ENCODE measurements at regions not wholly inside any gene's neighbourhood (a gene's known extent, or its start where the extent isn't known, plus 50 kb on each side); places are given as distances from the start of the nearest gene placed in this dataset.

GRCh38 chr13:66195238-66195637 lies 1034.9 kb downstream of the PCDH9 start (continued):
- no peak for TF ChIP-seq REST (IDR thresholded peaks at IDR 0.05; ENCODE audit: low read depth)
- no peak for TF ChIP-seq SIN3A (IDR thresholded peaks at IDR 0.05; ENCODE audit: low read depth)
- no peak for TF ChIP-seq EZH2 (IDR thresholded peaks at IDR 0.05)
- no peak for TF ChIP-seq CTCF (IDR thresholded peaks at IDR 0.05 in 2 of 3, conservative IDR thresholded peaks at IDR 0.05 in 1 of 3; ENCODE audit: borderline replicate concordance in 1 of 3, insufficient read depth in 1 of 3, low read depth in 2 of 3, low read length in 2 of 3)

GRCh38 chr13:66189986-66190385 lies 1040.2 kb downstream of the PCDH9 start:
- ChIA-PET RAD21 (ENCODE audit: low non-redundant PET in 1 of 2, low total read pairs in 2 of 2, uncharacterized antibody in 2 of 2, unreplicated experiment in 2 of 2) (no interaction called here), POLR2A (no interaction called here), CTCF (no interaction called here)
- no peaks in the 10 kb centered on the region for H3K36me3 ChIP-seq (ENCODE audit: control insufficient read depth in 1 of 2, insufficient read depth in 2 of 2, low read length in 2 of 2)
- no peaks in the 10 kb centered on the region for H3K79me2 ChIP-seq (ENCODE audit: insufficient read depth, low read length)
- H3K27me3 ChIP-seq (ENCODE audit: insufficient read depth, low read length) = no peaks in the 10 kb centered on the region
- no peak overlapping the region for H2AFZ ChIP-seq (ENCODE audit: low read depth, low read length, poor library complexity, severe bottlenecking)
- no peaks in the 10 kb centered on the region for H3K9me2 ChIP-seq (ENCODE audit: insufficient read depth)
- H3K9ac ChIP-seq (ENCODE audit: low read length) = no peak overlapping the region
- H3K4me1 ChIP-seq (ENCODE audit: control insufficient read depth in 1 of 2, insufficient read depth in 2 of 2, low read length in 2 of 2) = no peaks in the 10 kb centered on the region
- H3K4me3 ChIP-seq (replicated peaks in 1 of 2; ENCODE audit: low read depth in 1 of 2, low read length in 2 of 2) = no peak overlapping the region
- BruUV-seq (replicated peaks) = no TSS peak
- H4K20me1 ChIP-seq (ENCODE audit: insufficient read depth) = no peaks in the 10 kb centered on the region
- H3K4me2 ChIP-seq (ENCODE audit: low read length) = no peak overlapping the region
- no peak overlapping the region for H3K27ac ChIP-seq (ENCODE audit: low read depth, low read length)
- no peak for ATAC-seq
- intact Hi-C loops (cut with micrococcal nuclease) = no loop called here
- H3K9me3 ChIP-seq (ENCODE audit: control insufficient read depth in 1 of 2, insufficient read depth in 1 of 2, low read depth in 1 of 2, low read length in 2 of 2) = no peaks in the 10 kb centered on the region
- no peak for DNase-seq (ENCODE audit: low read depth, low spot score)
- no peak for TF ChIP-seq SP1 (IDR thresholded peaks at IDR 0.05; ENCODE audit: low read depth)
- no peak for TF ChIP-seq POLR2A (IDR thresholded peaks at IDR 0.05; ENCODE audit: borderline replicate concordance, extremely low read depth, insufficient read depth, insufficient read length)
- no peak for TF ChIP-seq MAX (IDR thresholded peaks at IDR 0.05)
- no peak for TF ChIP-seq RAD21 (IDR thresholded peaks at IDR 0.05; ENCODE audit: low read depth)
- no peak for TF ChIP-seq CBX3 (IDR thresholded peaks at IDR 0.05; ENCODE audit: low read depth)
- no peak for TF ChIP-seq JUND (IDR thresholded peaks at IDR 0.05)
- no peak for TF ChIP-seq CTCF (IDR thresholded peaks at IDR 0.05 in 2 of 3, conservative IDR thresholded peaks at IDR 0.05 in 1 of 3; ENCODE audit: borderline replicate concordance in 1 of 3, insufficient read depth in 1 of 3, low read depth in 2 of 3, low read length in 2 of 3)
- TF ChIP-seq FOSL1 (IDR thresholded peaks at IDR 0.05; ENCODE audit: low read depth) = no peak
- TF ChIP-seq EZH2phosphoT487 (IDR thresholded peaks at IDR 0.05; ENCODE audit: borderline replicate concordance) = no peak
- TF ChIP-seq ZNF274 (IDR thresholded peaks at IDR 0.05; ENCODE audit: low read depth, low read length) = no peak
- TF ChIP-seq ZBTB33 (IDR thresholded peaks at IDR 0.05; ENCODE audit: extremely low read depth, insufficient replicate concordance, low read length) = no peak
- TF ChIP-seq YY1 (IDR thresholded peaks at IDR 0.05; ENCODE audit: extremely low read depth, insufficient replicate concordance, low read depth, low read length) = no peak
- TF ChIP-seq POLR2AphosphoS5 (IDR thresholded peaks at IDR 0.05; ENCODE audit: low read depth, low read length) = no peak

Data from HCT116 (cell line).